IMR-90 (cell line): ENCODE measurements at regions not wholly inside any gene's neighbourhood (a gene's known extent, or its start where the extent isn't known, plus 50 kb on each side); places are given as distances from the start of the nearest gene placed in this dataset.

Experiments
- BHLHE40 ChIP-seq: fragments of 150-350 bp; IDR thresholded peaks from 2 replicates; pipeline ENCODE4 v1.6.1; 2016; ENCODE audit warnings: mild to moderate bottlenecking, low read depth, low read length
- CEBPB ChIP-seq: IDR thresholded peaks from 2 replicates; pipeline ENCODE4 v1.6.1; 2012; ENCODE audit warnings: low read depth, low read length, improper control_type of control experiment
- MAZ ChIP-seq: IDR thresholded peaks from 2 replicates; pipeline ENCODE4 v1.6.1; 2012; ENCODE audit warnings: low read depth, mild to moderate bottlenecking, low read length, improper control_type of control experiment, moderate library complexity, borderline replicate concordance
- MXI1 ChIP-seq: IDR thresholded peaks from 2 replicates; pipeline ENCODE4 v1.6.1; 2012; ENCODE audit warnings: low read depth, mild to moderate bottlenecking, low read length, moderate library complexity, borderline replicate concordance
- POLR2A ChIP-seq: IDR thresholded peaks from 2 replicates; pipeline ENCODE4 v1.6.1; 2012; ENCODE audit warnings: mild to moderate bottlenecking, low read depth, low read length
- RAD21 ChIP-seq: IDR thresholded peaks from 2 replicates; pipeline ENCODE4 v1.6.1; 2012; ENCODE audit warnings: low read length, improper control_type of control experiment
- RCOR1 ChIP-seq: IDR thresholded peaks from 2 replicates; pipeline ENCODE4 v1.6.1; 2012; ENCODE audit warnings: mild to moderate bottlenecking, low read length, improper control_type of control experiment; ENCODE audit not compliant: insufficient replicate concordance
- RFX5 ChIP-seq: IDR thresholded peaks from 2 replicates; pipeline ENCODE4 v1.8.0; 2012; ENCODE audit warnings: low read depth, mild to moderate bottlenecking, low read length, moderate library complexity
- SMC3 ChIP-seq: fragments of 150-350 bp; IDR thresholded peaks from 2 replicates; pipeline ENCODE4 v1.6.1; 2016; ENCODE audit warnings: low read depth, mild to moderate bottlenecking, antibody characterized with exemption, low read length, moderate library complexity
- TF ChIP-seq, protein P1 (sequence below): conservative IDR thresholded peaks from 2 replicates; pipeline ENCODE4 v1.5.1; 2012; ENCODE audit warnings: mild to moderate bottlenecking, low read depth, low read length, improper control_type of control experiment
- TF ChIP-seq, protein P2 (sequence below): fragments of 150-350 bp; IDR thresholded peaks from 2 replicates; pipeline ENCODE4 v1.6.1; 2016; ENCODE audit warnings: low read depth, mild to moderate bottlenecking, low read length, moderate library complexity, borderline replicate concordance
- TF ChIP-seq, protein P3 (sequence below): fragments of 150-350 bp; IDR thresholded peaks from 2 replicates; pipeline ENCODE4 v1.6.1; 2017; ENCODE audit warnings: mild to moderate bottlenecking, antibody characterized with exemption, low read length, low read depth

DNA sequence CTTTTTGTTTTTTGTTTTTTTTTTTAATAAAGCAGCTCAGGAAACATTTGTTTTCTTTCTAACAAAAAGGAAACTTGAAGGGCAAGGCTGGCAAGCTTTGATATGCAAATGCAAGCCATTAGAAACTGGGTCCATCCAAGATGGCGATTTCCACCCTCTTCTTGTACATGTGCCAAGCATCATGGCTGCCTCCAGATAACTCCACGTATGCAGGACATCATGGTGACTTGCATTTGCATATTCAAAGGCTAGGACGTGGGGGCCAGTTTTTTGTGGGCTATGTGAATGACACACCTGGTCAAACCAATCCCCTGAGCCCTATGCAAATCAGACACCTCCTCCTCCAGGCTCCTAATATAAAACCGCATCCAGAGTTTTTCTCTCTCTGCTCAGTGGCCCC lies 692.6 kb downstream of the FAM133A start:
- TF ChIP-seq SMC3 (no peak), MAZ (no peak), POLR2A (no peak), RAD21 (no peak), CEBPB (no peak), RFX5 (no peak), MXI1 (no peak), BHLHE40 (no peak), RCOR1 (no peak)
- TF ChIP-seq, protein P1, sequence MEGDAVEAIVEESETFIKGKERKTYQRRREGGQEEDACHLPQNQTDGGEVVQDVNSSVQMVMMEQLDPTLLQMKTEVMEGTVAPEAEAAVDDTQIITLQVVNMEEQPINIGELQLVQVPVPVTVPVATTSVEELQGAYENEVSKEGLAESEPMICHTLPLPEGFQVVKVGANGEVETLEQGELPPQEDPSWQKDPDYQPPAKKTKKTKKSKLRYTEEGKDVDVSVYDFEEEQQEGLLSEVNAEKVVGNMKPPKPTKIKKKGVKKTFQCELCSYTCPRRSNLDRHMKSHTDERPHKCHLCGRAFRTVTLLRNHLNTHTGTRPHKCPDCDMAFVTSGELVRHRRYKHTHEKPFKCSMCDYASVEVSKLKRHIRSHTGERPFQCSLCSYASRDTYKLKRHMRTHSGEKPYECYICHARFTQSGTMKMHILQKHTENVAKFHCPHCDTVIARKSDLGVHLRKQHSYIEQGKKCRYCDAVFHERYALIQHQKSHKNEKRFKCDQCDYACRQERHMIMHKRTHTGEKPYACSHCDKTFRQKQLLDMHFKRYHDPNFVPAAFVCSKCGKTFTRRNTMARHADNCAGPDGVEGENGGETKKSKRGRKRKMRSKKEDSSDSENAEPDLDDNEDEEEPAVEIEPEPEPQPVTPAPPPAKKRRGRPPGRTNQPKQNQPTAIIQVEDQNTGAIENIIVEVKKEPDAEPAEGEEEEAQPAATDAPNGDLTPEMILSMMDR: no peak
- TF ChIP-seq, protein P2, sequence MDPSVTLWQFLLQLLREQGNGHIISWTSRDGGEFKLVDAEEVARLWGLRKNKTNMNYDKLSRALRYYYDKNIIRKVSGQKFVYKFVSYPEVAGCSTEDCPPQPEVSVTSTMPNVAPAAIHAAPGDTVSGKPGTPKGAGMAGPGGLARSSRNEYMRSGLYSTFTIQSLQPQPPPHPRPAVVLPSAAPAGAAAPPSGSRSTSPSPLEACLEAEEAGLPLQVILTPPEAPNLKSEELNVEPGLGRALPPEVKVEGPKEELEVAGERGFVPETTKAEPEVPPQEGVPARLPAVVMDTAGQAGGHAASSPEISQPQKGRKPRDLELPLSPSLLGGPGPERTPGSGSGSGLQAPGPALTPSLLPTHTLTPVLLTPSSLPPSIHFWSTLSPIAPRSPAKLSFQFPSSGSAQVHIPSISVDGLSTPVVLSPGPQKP: no peak
- TF ChIP-seq, protein P3, sequence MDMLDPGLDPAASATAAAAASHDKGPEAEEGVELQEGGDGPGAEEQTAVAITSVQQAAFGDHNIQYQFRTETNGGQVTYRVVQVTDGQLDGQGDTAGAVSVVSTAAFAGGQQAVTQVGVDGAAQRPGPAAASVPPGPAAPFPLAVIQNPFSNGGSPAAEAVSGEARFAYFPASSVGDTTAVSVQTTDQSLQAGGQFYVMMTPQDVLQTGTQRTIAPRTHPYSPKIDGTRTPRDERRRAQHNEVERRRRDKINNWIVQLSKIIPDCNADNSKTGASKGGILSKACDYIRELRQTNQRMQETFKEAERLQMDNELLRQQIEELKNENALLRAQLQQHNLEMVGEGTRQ: no peak
